Activated CD8-positive, alpha-beta memory T cell treated with anti-CD3 and anti-CD28 coated beads, Interleukin-2, amount 50 U/mL, for 1 hour (primary cell): ENCODE measurements at regions not wholly inside any gene's neighbourhood (a gene's known extent, or its start where the extent isn't known, plus 50 kb on each side); places are given as distances from the start of the nearest gene placed in this dataset.
"Not testable (repeated sequence)": the region's sequence is repeated elsewhere in the genome, so short reads cannot be mapped to it uniquely, and the experiment has no call there.

Experiments used
- DNase-seq: peaks from one replicate; pipeline ENCODE4 v3.0.0-alpha.2; 2020; ENCODE audit errors: extremely low read depth

DNA sequence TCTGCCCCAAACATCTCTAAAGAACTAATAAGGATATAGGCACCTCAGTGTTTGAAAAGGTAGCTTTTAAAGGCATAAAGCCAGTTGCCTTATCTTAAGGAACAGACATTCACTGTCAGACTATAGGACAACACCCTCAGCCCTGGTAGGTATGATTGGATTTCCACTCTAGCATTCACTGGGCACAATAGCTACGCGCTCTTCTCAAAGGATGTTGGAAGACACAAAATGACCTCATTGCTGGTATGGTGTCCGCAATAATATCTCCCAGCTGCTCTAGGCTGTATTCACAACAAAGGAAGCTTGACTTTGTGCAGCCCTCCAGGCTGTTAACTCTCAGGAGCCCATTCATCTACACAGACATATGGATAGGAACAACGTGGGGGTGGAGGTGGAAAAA, 119.4 kb upstream of the CXADR start:
- DNase-seq, result no peak

- no peak for DNase-seq
Measured at GRCh38 chr21:17396948-17397347, 115.9 kb upstream of the CXADR start.

- no peak for DNase-seq
Measured at GRCh38 chr21:17397703-17398102, 115.1 kb upstream of the CXADR start.

GRCh38 chr21:17398954-17399353, 113.9 kb upstream of the CXADR start:
- not testable (repeated sequence) for DNase-seq

DNA sequence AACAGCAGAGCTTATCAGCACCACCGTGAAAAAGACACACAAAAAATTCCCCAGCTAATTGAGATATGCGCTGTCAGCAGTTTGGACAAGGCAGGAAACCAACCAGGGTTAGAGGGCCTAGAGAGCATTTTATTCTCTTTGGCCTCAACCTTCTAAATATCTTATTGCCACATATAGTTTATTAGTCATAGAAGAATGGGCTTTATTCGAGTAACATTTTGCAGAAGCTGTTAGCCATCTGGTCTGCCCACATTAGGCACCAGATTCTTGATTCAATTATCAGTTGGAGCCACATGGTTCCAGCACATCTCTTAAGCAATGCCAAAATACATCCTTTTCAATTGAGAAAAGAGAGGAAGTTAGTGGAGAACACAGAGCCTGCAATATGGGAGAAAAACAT, 109.9 kb upstream of the CXADR start:
- no peak for DNase-seq

DNA sequence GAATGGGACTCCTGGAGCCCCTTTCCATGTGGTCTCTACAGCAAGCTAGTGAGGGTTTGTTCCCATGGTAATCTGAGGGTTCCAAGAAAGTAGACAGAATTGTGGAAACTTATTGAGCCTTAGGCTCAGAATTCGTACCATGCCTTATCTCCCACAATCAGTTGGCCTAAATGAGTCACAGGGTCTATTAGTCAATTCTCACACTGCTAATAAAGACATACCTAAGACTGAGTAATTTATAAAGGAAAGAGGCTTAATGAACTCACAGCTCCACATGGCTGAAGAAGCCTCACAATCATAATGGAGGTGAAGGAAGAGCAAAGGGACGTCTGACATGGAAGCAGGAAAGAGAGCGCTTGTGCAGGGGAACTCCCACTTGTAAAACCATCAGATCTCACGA, 106.6 kb upstream of the CXADR start:
- no peak for DNase-seq

DNA sequence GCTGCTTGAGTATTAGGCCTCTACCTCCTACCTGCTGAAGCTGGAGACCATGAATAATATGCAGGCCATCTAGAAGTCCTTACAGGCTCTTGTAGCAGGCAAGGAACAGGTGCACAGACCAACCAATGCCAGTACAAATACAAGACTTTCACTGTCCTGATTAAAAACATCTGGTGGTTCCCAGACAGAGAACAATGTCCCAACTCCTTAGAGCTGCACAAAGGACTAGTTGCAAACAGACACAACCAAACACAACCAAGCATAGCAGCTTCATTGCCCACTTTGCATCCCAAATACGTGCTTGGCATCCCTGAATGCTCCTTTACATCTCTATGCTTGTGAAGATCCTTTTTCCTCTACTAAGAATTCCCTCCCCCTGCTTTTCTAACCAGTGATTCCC, 98.1 kb upstream of the CXADR start:
- DNase-seq, result no peak

DNA sequence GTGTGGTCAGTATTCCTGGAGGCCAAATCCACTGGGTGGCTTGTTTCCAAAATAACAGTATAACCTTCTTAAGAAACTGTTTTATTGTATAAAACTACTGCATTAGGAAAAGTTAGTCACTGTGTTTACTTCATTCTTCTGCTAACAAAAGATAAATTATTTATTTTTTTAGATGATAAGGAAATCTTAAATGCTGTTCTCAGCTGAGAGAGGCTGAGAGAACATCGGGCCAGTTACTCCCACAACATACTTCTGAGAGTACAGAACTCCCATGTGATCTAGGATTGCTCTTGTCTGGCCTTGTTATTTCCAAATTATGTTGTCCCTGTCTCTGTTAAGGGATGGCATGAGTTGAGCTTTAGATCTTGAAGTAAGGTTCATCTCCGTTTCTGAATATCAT, 96.7 kb upstream of the CXADR start:
- no peak for DNase-seq

- no peak for DNase-seq
Measured at GRCh38 chr21:17422931-17423330, 89.9 kb upstream of the CXADR start.

- DNase-seq, result no peak
Measured at GRCh38 chr21:17427157-17427556, 85.7 kb upstream of the CXADR start.

GRCh38 chr21:17427831-17428483, 84.9 kb upstream of the CXADR start:
- DNase-seq, result no peak

GRCh38 chr21:17428484-17428869, 84.4 kb upstream of the CXADR start:
- no peak for DNase-seq

DNA sequence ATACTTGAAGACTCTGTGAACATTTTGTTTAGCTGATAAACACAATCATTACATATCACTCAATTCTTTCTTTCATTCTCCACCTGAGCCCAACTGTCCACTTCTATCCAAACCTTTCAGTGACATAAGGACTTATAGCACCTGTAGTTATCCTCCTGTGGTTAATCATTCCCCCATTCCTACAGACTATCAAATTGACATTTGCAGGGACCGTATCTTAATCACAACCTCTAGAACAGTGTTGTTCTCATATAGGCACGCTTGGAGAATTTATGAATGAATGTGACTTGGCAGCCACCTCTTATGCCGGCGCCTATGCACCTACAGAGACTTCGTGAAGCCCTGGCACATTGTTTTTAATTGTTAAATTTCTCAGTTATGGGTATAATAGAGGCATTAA, 83.9 kb upstream of the CXADR start:
- DNase-seq, result no peak

DNA sequence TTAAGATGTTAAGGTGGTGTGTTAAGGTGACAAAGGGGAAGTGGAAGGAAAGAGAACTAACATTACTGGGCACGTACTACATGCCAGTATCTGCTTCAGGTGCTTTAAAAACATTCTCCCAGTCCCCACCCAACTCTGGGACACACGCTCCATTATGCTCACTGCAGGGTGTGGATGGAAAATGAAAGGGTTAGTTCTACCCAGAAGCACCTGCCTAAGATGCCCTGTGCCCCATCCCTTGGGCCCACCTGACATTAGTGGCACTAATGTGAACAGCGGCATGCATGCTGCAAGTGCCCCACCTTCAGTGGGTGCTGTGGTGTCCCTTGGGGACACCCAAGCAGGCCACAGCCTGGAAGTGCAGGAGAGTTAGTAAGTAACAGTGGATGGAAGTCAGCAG, 82.9 kb upstream of the CXADR start:
- DNase-seq, result no peak

GRCh38 chr21:17432732-17433057, 80.1 kb upstream of the CXADR start:
- DNase-seq, result no peak

GRCh38 chr21:17433730-17434129, 79.1 kb upstream of the CXADR start:
- no peak for DNase-seq

DNA sequence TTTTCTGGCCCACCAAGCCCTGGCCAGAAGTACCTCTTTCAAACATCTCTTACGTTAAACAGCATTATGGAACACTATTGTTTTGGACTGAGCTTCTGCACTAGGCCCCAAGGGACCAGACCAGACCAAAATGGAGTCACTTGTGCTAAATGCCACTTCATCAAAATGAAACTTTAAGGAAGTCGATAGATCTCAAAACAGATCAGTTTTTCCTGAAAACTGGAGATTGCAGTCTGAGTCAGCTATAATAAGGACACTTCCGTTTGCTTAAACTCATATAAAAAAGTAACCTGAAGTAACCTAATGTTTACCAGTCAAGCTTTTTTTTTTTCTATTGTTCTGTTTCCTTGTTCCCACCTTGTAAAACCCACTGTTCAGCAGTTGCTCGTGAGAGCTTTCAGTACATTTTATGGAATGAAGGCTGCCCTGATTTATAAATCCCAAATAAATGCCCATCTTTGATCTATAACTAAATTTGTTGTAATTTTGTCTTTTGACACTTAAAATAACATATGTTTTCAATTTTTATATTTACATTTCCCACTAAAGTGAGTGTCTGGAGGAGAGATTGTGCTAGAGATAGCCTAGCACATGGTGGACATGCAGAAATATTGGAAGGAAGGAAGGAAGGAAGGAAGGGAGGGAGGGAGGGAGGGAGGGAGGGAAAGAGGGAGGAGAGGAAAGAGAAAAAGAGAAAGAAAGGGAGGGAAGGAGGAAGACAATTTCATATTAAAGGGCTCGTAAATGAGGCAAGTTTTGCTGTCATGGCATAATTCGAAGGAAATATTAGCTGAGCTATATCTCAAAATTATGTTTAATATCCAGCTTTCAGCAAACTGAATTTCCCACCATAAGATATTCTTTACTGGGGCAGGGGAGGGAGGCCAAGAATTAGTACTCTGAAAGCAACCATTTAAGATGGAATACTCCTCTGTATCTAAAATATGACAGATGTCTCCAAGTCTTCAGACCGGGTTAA, 77.0 kb upstream of the CXADR start:
- no peak for DNase-seq

DNA sequence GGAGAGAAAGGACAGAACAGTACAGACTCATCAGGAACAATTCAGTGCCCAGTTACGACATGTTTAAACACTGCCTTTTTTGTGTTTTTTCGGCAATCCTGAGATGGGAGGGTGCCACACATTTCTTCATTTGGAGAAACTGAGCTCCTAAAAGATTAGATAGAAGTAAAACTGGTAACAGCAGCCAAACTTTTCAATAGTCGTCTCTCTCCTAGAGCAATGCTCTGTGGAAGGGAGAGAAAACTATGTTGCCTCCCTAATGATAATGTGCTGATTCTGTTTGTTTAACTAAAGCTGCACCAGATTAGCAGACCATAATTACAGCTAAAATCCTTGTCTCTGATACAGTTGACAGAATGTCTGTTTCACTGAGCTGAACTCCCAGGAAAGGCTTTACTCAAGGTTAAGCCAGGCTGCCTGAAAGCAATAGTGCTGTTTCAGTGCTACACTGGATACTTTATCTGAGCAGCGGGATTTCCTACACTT, 76.2 kb upstream of the CXADR start:
- DNase-seq, result no peak

- no peak for DNase-seq
Measured at GRCh38 chr21:17438635-17439034, 74.2 kb upstream of the CXADR start.

GRCh38 chr21:17440969-17441368, 71.9 kb upstream of the CXADR start:
- DNase-seq, result no peak

DNA sequence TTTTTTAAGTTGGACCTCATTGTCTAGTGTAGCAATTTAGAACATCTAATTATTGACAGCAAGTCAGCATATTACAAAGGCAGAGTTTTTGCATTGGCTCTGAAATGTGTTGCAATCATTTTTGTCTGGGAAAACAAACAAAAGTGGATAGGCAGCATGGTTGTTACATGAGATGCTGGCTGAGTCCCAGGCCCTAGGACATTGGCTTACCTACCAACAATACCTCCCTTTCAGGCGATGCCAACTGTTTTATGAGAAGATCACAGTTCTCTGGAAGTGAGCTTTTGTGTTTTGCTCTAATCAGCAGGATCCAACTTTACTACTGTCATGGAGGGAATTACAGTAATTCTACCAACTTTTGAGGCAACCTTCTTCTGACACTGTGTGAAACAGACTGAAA, 71.5 kb upstream of the CXADR start:
- no peak for DNase-seq

GRCh38 chr21:17442165-17442564, 70.7 kb upstream of the CXADR start:
- no peak for DNase-seq

GRCh38 chr21:17444828-17445227, 68.0 kb upstream of the CXADR start:
- no peak for DNase-seq
